Caki2 (cell line): ENCODE measurements at regions not wholly inside any gene's neighbourhood (a gene's known extent, or its start where the extent isn't known, plus 50 kb on each side); places are given as distances from the start of the nearest gene placed in this dataset.
A peak's percentile ranks its signal among the peaks of the same experiment; 100 is the strongest.

ENCODE experiments used
- DNase-seq: peaks from one replicate; pipeline ENCODE4 v3.0.0-alpha.2; 2015; ENCODE audit warnings: low read depth
- in situ Hi-C: cut with HindIII; loops from 2 replicates; pipeline ENCODE4 v1.10.0; 2016; ENCODE audit warnings: low sequenced_read_pairs, low pct_unique_long_range_greater_than_20kb, mixed read lengths

DNA sequence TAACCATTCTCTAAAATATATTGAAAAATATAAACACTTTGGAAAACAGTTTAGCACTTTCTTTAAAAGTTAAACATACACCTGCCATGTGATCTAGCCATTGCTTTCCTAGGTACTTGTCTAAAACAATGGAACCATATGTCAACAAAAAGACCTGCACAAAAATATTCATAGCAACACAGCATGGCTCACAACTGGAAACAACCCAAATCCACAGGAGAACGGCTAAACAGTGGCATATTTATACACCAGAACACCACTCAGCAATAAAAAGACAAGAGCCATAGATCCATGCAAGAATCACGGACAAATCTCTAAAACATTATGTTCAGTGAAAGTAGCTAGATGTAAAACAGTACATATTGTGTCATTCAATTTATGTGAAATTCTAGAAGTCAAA lies 221.3 kb upstream of the UBE2E2 start:
- no peak for DNase-seq
- in situ Hi-C loops, result no loop called here

DNA sequence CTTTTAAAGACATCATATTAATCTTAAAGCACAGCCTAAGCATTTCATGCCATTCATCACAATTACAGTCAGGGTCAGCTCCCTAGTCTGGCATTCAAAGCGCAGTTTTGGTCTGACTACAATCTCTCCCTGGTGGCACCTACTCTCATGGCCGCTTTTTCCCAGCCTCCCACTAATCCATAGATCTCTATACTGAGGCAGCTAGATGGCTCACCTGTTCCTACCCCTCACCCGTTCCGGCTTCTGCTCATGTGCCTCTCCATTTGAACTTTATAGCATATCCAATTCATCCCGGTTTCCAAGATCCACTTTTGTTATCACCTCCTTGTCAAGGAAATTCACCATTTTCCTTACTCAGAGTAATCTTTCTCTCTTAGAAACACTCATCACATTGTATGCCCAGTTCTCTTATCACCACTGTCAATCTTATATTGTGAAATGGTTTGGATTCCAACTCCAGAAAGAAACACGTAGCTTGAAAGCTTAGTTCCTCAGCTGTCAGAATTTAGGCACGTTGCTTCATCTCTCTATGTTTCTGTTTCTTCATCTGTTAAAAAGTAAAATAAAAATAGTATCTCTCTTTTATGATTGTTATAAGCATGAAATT lies 220.0 kb upstream of the UBE2E2 start:
- in situ Hi-C loops, result no loop called here
- DNase-seq, result no peak

- DNase-seq, result no peak
- in situ Hi-C loops, result no loop called here
These were observed 216.2 kb upstream of the UBE2E2 start for GRCh38 chr3:22986958-22987357.

DNA sequence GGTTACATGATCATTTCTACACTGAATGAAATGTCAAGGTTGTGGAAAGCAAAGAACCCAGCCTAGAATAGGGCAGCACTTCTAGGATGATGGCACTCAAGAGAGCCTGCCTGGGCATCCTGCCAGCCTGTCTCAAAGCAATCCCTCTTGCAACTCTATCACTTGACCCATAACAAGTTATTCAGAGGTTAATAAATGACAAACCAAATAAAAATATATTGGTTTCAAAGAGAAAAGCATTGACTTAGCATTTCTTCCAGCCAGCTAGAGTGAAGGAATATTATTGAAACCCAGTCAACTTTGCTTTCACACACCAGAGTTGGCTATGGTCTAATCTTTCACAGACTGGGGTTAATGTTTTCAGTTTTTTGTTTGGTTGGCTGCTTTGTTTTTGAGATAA lies 214.6 kb upstream of the UBE2E2 start:
- peak; percentile 91 for DNase-seq
- in situ Hi-C loops, result no loop called here

GRCh38 chr3:22989716-22990115 lies 213.4 kb upstream of the UBE2E2 start:
- in situ Hi-C loops, result no loop called here
- DNase-seq, result no peak

- in situ Hi-C loops, result no loop called here
- DNase-seq, result no peak
These were observed 212.6 kb upstream of the UBE2E2 start for GRCh38 chr3:22990291-22991200.

GRCh38 chr3:22994781-22995180 lies 208.3 kb upstream of the UBE2E2 start:
- in situ Hi-C loops, result no loop called here
- no peak for DNase-seq

DNA sequence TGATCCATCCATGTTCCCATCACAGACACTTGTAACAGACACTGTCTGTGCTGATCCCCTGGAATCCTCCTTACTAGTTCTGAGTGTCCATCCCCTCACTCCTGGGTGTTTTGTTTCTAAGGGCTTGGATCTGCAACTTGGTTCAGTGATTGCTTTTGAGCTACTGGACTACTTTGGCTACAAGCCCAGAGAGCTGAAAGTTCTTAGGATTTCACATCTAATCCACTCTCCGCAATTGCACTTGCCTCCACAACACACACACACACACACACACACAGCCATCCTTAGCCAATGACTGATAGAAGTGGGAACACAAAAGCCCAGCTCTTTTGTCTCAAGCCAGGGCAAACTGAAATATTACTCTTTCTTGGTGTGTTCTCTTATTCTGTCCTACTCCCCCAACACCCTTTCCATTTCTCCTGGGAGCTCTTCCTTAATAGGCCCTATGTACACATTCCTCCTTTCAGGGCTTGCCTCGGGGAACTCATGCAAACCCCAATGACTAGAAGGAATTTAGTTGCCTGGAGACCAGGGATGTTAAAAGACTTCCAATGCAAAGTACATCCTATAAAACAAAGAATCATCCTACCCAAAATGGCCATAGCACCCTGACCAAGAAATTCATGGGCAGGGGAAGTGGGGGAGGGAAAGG lies 206.1 kb upstream of the UBE2E2 start:
- no peak for DNase-seq
- in situ Hi-C loops, result no loop called here

GRCh38 chr3:23000371-23000770 lies 202.8 kb upstream of the UBE2E2 start:
- no peak for DNase-seq
- in situ Hi-C loops, result no loop called here

- DNase-seq, result no peak
- in situ Hi-C loops, result no loop called here
These were observed 201.0 kb upstream of the UBE2E2 start for GRCh38 chr3:23002151-23002550.

DNA sequence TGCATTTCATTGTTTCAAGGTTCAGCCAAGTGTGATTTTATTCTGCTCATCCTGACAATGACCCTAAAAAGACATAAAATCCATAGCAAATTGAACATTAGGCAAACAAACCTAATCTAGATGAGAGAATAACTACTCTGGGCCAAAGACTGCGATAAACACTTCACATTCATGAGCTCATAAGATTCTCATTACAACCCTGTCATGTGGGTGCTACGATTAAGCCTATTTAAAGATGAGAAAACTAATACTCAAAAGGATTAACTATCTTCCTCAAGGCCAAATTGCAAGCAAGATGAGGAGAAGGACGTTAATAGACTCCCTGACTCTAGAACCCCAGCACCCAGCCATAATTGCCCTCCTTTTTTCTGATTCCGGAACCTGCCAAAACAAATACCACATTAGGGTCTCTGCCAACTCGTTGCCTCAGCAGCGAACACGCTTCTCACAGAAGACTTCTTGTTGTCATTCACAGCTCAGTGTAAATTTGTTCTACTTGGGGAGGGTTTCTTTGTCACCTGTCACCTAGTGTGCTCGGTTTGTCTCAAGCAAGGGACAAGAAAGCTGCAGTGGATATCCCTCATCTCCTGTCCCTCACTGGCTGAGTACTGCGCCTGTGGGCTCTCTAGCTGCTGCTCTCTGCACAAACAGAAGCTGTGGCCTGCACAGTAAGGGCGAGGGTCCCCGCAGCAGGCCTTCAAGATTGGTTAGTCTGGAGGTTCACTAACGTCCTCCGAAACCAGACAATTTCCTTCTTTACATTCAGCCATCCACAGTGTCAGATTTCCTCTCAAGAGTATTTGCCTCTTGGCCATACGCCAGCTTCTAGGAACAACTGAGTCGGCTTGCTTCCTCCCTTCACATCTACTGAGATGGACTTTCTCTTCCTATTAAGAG lies 200.0 kb upstream of the UBE2E2 start:
- in situ Hi-C loops, result no loop called here
- DNase-seq, result no peak

DNA sequence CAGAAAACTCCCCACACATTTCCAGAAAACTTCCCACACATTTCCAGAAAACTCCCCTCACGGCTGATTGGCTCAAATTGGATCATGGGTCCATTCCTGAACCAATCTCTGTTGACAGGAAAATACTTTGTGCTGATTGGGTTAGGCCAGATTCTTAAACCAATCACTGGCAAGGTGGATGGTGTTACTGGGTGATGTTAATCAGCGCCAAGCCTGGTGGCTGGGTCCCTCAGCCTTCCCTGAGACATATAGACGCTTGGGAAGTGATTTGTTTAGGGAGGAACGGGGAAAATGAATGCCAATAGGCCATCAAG lies 199.4 kb upstream of the UBE2E2 start:
- in situ Hi-C loops, result no loop called here
- no peak for DNase-seq

- in situ Hi-C loops, result no loop called here
- peak; percentile 60 for DNase-seq
These were observed 198.2 kb upstream of the UBE2E2 start for GRCh38 chr3:23004971-23005370.

DNA sequence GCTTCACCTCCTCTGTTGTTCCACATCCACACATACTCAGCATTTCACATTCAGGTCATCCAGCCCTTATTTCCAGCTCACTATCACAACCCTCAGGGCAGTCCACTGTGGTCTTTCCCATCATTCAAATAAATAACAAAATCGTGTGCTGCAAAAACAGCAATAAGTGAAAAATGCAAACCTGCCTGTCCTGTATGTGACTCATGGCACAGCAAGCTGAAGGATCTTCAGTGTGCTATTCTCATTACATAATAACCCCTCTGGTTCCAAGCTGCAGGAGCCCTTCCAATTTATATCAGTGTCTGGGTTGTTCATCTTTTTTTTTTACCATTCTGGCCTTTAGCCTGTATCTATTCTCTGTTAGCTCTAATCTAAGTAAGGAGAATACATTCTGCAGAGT lies 185.3 kb upstream of the UBE2E2 start:
- in situ Hi-C loops, result no loop called here
- no peak for DNase-seq

DNA sequence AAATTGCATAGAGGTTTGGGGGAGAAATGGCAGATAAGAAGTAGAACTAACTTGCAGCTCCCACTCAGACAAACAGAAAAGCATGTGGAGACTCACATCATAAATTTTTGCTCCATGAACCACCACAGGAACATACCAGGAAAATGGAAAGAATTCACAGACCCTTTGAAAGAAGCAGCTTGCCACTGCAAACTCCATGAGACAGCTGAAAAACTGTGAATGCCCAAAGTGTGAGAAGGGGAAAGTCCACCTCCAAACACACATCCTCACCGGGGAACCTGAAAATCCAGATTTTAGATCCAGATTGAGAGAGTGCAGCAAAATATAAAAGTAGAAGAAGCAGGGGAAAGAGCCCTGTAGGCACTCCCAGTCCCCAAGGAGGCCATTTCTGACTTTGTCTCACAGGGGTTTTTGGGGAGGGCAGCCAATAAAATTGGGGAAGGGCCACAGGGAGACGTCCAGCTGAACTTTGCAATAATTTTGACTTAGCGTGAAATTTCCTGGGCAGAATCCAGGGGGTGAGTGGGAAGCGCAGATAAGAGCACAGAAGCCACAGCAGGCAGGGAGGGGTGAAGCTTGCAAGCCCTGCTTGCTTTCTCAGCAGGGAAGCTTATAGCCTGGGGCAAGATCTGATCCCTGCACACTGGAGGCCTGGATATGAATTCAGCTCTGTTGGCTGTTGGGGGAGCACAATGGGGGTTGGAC lies 183.4 kb upstream of the UBE2E2 start:
- in situ Hi-C loops, result no loop called here
- DNase-seq, result no peak

- DNase-seq, result no peak
- in situ Hi-C loops, result no loop called here
These were observed 174.8 kb upstream of the UBE2E2 start for GRCh38 chr3:23028294-23028693.

- no peak for DNase-seq
- in situ Hi-C loops, result no loop called here
These were observed 174.1 kb upstream of the UBE2E2 start for GRCh38 chr3:23029001-23029400.
